Natural killer cell (primary cell): ENCODE measurements at regions not wholly inside any gene's neighbourhood (a gene's known extent, or its start where the extent isn't known, plus 50 kb on each side); places are given as distances from the start of the nearest gene placed in this dataset.

ENCODE experiments used
- ATAC-seq, 3 donors: fragments of 150-1000 bp in 2 of 3; fragments of 200-7000 bp in 1 of 3; cut with Tn5 transposase; 1 replicate in 1 of 3; 2 replicates in 2 of 3; pipeline ENCODE4 v1.10.0; 2021; ENCODE audit warnings: mild to moderate bottlenecking in 2 of 3, moderate library complexity in 2 of 3
- DNase-seq, 2 donors: peaks; one replicate each; pipeline versions ENCODE4 v3.0.0 to v3.0.0-alpha.2; 2013 to 2021; ENCODE audit warnings: mixed read lengths in 1 of 2
- H3K27ac ChIP-seq: one replicate; pipeline ENCODE4 v1.5.1; 2013; ENCODE audit warnings: mild to moderate bottlenecking, low read length
- H3K27me3 ChIP-seq: one replicate; pipeline ENCODE4 v1.6.1; 2013; ENCODE audit warnings: low read length; ENCODE audit not compliant: control insufficient read depth, insufficient read depth
- H3K36me3 ChIP-seq: one replicate; pipeline ENCODE4 v1.6.1; 2013; ENCODE audit warnings: low read length; ENCODE audit not compliant: control insufficient read depth, insufficient read depth
- H3K4me1 ChIP-seq: one replicate; pipeline ENCODE4 v1.6.1; 2013; ENCODE audit warnings: low read length; ENCODE audit not compliant: control insufficient read depth, insufficient read depth
- H3K4me3 ChIP-seq: one replicate; pipeline ENCODE4 v1.5.1; 2013; ENCODE audit warnings: low read length
- H3K9me3 ChIP-seq: one replicate; pipeline ENCODE4 v1.6.1; 2013; ENCODE audit warnings: low read length; ENCODE audit not compliant: control insufficient read depth, insufficient read depth
- H3K27ac Mint-ChIP-seq, 2 donors: one replicate each; pipeline ENCODE4 v1.8.0; 2022; ENCODE audit warnings: mild to moderate bottlenecking in 2 of 2, mixed read lengths in 2 of 2, moderate library complexity in 1 of 2
- H3K27me3 Mint-ChIP-seq, 2 donors: one replicate each; pipeline ENCODE4 v1.8.0; 2022; ENCODE audit warnings: low read depth in 2 of 2, mixed read lengths in 2 of 2
- H3K36me3 Mint-ChIP-seq: one replicate; pipeline ENCODE4 v1.8.0; 2022; ENCODE audit warnings: mixed read lengths
- H3K4me1 Mint-ChIP-seq, 2 donors: one replicate each; pipeline ENCODE4 v1.8.0; 2022; ENCODE audit warnings: mixed read lengths in 2 of 2
- H3K4me3 Mint-ChIP-seq: one replicate; pipeline ENCODE4 v1.8.0; 2022; ENCODE audit warnings: mild to moderate bottlenecking, moderate library complexity, mixed read lengths
- H3K9me3 Mint-ChIP-seq, 2 donors: one replicate each; pipeline ENCODE4 v1.8.0; 2022; ENCODE audit warnings: mixed read lengths in 2 of 2
- WGBS: methylation state at CpG from one replicate; pipeline ENCODE4 v1.1.7; 2013; ENCODE audit warnings: missing lambda C conversion rate; ENCODE audit not compliant: insufficient coverage; 5-methylcytosine and 5-hydroxymethylcytosine counted together
- intact Hi-C: fragments of 100-400 bp; cut with micrococcal nuclease; formaldehyde crosslinking; loops from one replicate; pipeline ENCODE4 v1.14.2; 2022
- TF ChIP-seq, protein P1 (sequence below): fragments of 200-600 bp; IDR thresholded peaks from one replicate; pipeline ENCODE4 v1.8.0; 2022; ENCODE audit warnings: antibody characterized with exemption

GRCh38 chr6:3948866-3949265 lies 99.7 kb downstream of the FAM50B start:
- no peaks in the 10 kb centered on the region for H3K9me3 ChIP-seq
- peaks cover 2% of the 10 kb centered on the region in 2 donors for H3K9me3 Mint-ChIP-seq
- no peak overlapping the region for H3K4me3 ChIP-seq
- H3K27me3 ChIP-seq = no peaks in the 10 kb centered on the region
- H3K27me3 Mint-ChIP-seq = peaks cover 22 to 24% of the 10 kb centered on the region in 2 donors
- H3K4me1 Mint-ChIP-seq = no peaks in the 10 kb centered on the region
- H3K36me3 ChIP-seq = no peaks in the 10 kb centered on the region
- no peaks in the 10 kb centered on the region for H3K36me3 Mint-ChIP-seq
- H3K27ac Mint-ChIP-seq = no peak overlapping the region
- WGBS = 92% methylated on average over 3 of the region's 4 CpGs
- no peak for DNase-seq
- no peak overlapping the region for H3K4me3 Mint-ChIP-seq
- H3K4me1 ChIP-seq = no peaks in the 10 kb centered on the region
- intact Hi-C loops = no loop called here
- TF ChIP-seq, protein P1, sequence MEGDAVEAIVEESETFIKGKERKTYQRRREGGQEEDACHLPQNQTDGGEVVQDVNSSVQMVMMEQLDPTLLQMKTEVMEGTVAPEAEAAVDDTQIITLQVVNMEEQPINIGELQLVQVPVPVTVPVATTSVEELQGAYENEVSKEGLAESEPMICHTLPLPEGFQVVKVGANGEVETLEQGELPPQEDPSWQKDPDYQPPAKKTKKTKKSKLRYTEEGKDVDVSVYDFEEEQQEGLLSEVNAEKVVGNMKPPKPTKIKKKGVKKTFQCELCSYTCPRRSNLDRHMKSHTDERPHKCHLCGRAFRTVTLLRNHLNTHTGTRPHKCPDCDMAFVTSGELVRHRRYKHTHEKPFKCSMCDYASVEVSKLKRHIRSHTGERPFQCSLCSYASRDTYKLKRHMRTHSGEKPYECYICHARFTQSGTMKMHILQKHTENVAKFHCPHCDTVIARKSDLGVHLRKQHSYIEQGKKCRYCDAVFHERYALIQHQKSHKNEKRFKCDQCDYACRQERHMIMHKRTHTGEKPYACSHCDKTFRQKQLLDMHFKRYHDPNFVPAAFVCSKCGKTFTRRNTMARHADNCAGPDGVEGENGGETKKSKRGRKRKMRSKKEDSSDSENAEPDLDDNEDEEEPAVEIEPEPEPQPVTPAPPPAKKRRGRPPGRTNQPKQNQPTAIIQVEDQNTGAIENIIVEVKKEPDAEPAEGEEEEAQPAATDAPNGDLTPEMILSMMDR = no peak
- no peak for ATAC-seq
- no peak overlapping the region for H3K27ac ChIP-seq

DNA sequence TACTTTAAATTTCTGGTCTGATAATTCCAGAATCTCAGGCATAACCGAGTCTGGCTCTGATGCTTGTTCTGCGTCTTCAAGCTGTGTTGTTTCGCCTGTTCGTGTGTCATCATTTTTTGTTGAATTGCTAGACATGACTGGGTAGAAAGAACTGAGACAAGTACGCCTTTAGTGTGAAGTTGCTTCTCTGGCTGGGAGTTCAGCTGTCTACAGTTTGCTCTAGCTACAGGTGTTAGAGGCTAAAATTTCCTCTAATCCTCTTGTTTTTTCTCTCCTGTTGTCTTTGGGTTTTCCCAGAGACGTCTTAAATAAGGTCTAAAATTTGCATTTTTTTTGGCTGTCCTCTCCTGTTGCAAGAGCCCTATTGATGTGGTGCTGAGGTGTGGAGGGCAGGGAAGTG lies 100.3 kb downstream of the FAM50B start:
- no peaks in the 10 kb centered on the region for H3K36me3 ChIP-seq
- ATAC-seq (no peak), DNase-seq (no peak)
- Mint-ChIP-seq H3K9me3 (peaks cover 2% of the 10 kb centered on the region in 2 donors), H3K27ac (no peak overlapping the region), H3K4me1 (no peaks in the 10 kb centered on the region), H3K4me3 (no peak overlapping the region), H3K27me3 (peaks cover 24 to 27% of the 10 kb centered on the region in 2 donors), H3K36me3 (no peaks in the 10 kb centered on the region)
- H3K4me3 ChIP-seq = no peak overlapping the region
- WGBS = 91% methylated on average over 6 of the region's 6 CpGs
- H3K9me3 ChIP-seq = no peaks in the 10 kb centered on the region
- TF ChIP-seq, protein P1 = no peak
- H3K27me3 ChIP-seq = peaks cover 2% of the 10 kb centered on the region
- no peak overlapping the region for H3K27ac ChIP-seq
- intact Hi-C loops = no loop called here
- H3K4me1 ChIP-seq = no peaks in the 10 kb centered on the region

GRCh38 chr6:3956054-3956453 lies 106.9 kb downstream of the FAM50B start:
- ATAC-seq (no peak), DNase-seq (no peak)
- no peak overlapping the region for H3K27ac Mint-ChIP-seq
- H3K4me3 Mint-ChIP-seq = no peak overlapping the region
- H3K36me3 Mint-ChIP-seq = no peaks in the 10 kb centered on the region
- Histone ChIP-seq H3K4me3 (no peak overlapping the region), H3K9me3 (peaks cover 7% of the 10 kb centered on the region), H3K27ac (no peak overlapping the region), H3K36me3 (no peaks in the 10 kb centered on the region), H3K27me3 (peaks cover 2% of the 10 kb centered on the region), H3K4me1 (no peaks in the 10 kb centered on the region)
- H3K27me3 Mint-ChIP-seq = peaks cover 6 to 19% of the 10 kb centered on the region in 2 donors
- peaks cover 5 to 6% of the 10 kb centered on the region in 2 donors for H3K9me3 Mint-ChIP-seq
- TF ChIP-seq, protein P1 = no peak
- H3K4me1 Mint-ChIP-seq = no peaks in the 10 kb centered on the region
- 100% methylated on average over 1 of the region's 1 CpG for WGBS
- intact Hi-C loops = no loop called here

- H3K4me3 Mint-ChIP-seq = no peak overlapping the region
- intact Hi-C loops = no loop called here
- Histone ChIP-seq H3K4me3 (no peak overlapping the region), H3K9me3 (peaks cover 7% of the 10 kb centered on the region), H3K36me3 (no peaks in the 10 kb centered on the region), H3K4me1 (no peaks in the 10 kb centered on the region), H3K27me3 (peaks cover 2% of the 10 kb centered on the region), H3K27ac (no peak overlapping the region)
- H3K9me3 Mint-ChIP-seq = peaks cover 3 to 4% of the 10 kb centered on the region in 2 donors
- H3K27me3 Mint-ChIP-seq = peaks cover 5 to 14% of the 10 kb centered on the region in 2 donors
- no peaks in the 10 kb centered on the region for H3K4me1 Mint-ChIP-seq
- H3K36me3 Mint-ChIP-seq = no peaks in the 10 kb centered on the region
- no peak overlapping the region for H3K27ac Mint-ChIP-seq
- TF ChIP-seq, protein P1 = no peak
- no peak for ATAC-seq
- WGBS = 91% methylated on average over 1 of the region's 1 CpG
- DNase-seq = no peak
Measured at GRCh38 chr6:3957321-3957720, 108.1 kb downstream of the FAM50B start.
